Activated naive CD8-positive, alpha-beta T cell treated with anti-CD3 and anti-CD28 coated beads, Interleukin-2, amount 10 ng/mL, durations not matched to agents 7 days and 5 days (primary cell): ENCODE measurements at regions not wholly inside any gene's neighbourhood (a gene's known extent, or its start where the extent isn't known, plus 50 kb on each side); places are given as distances from the start of the nearest gene placed in this dataset.
"Not testable (repeated sequence)": the region's sequence is repeated elsewhere in the genome, so short reads cannot be mapped to it uniquely, and the experiment has no call there.

Source experiments
- ATAC-seq: fragments of 150-1000 bp; cut with Tn5 transposase; one replicate; pipeline ENCODE4 v1.10.0; 2021; ENCODE audit warnings: low read depth, moderate library complexity
- POLR2A ChIA-PET: fragments of 350-600 bp; sonication (Branson Sonifier 250); formaldehyde crosslinking; loops from one replicate; lab custom pipeline; 2021; ENCODE audit warnings: antibody characterized with exemption; lab: Charles Lee
- DNase-seq: peaks from one replicate; pipeline ENCODE4 v3.0.0; 2021
- H3K27ac Mint-ChIP-seq: one replicate; pipeline ENCODE4 v1.8.0; 2022; ENCODE audit warnings: mild to moderate bottlenecking, mixed read lengths
- H3K27me3 Mint-ChIP-seq: one replicate; pipeline ENCODE4 v1.8.0; 2022; ENCODE audit warnings: mild to moderate bottlenecking, moderate library complexity, mixed read lengths
- H3K36me3 Mint-ChIP-seq: one replicate; pipeline ENCODE4 v1.8.0; 2021; ENCODE audit warnings: mild to moderate bottlenecking, mixed read lengths
- H3K4me1 Mint-ChIP-seq: one replicate; pipeline ENCODE4 v1.8.0; 2021; ENCODE audit warnings: mixed read lengths
- H3K4me3 Mint-ChIP-seq: one replicate; pipeline ENCODE4 v1.8.0; 2022; ENCODE audit warnings: mild to moderate bottlenecking, moderate library complexity, mixed read lengths
- H3K9me3 Mint-ChIP-seq: one replicate; pipeline ENCODE4 v1.8.0; 2021; ENCODE audit warnings: mixed read lengths

GRCh38 chr5:97508864-97509263, 325.8 kb upstream of the RIOK2 start:
- Mint-ChIP-seq H3K9me3 (peaks cover 2% of the 10 kb centered on the region), H3K27ac (no peak overlapping the region), H3K36me3 (no peaks in the 10 kb centered on the region), H3K27me3 (peaks cover 6% of the 10 kb centered on the region), H3K4me3 (no peak overlapping the region), H3K4me1 (no peaks in the 10 kb centered on the region)
- ATAC-seq, result no peak
- POLR2A ChIA-PET, result no interaction called here
- DNase-seq, result no peak

GRCh38 chr5:97519565-97519964, 336.5 kb upstream of the RIOK2 start:
- H3K27ac Mint-ChIP-seq, H3K36me3 Mint-ChIP-seq, POLR2A ChIA-PET, H3K27me3 Mint-ChIP-seq, ATAC-seq, H3K4me1 Mint-ChIP-seq, H3K4me3 Mint-ChIP-seq, DNase-seq, H3K9me3 Mint-ChIP-seq: not testable (repeated sequence)

GRCh38 chr5:97523336-97523735, 340.3 kb upstream of the RIOK2 start:
- POLR2A ChIA-PET, H3K4me1 Mint-ChIP-seq, DNase-seq: not testable (repeated sequence)

GRCh38 chr5:97525780-97526179, 342.7 kb upstream of the RIOK2 start:
- DNase-seq (no peak), ATAC-seq (no peak)
- H3K4me3 Mint-ChIP-seq, result no peak overlapping the region
- H3K27ac Mint-ChIP-seq, result no peak overlapping the region
- H3K36me3 Mint-ChIP-seq, result no peaks in the 10 kb centered on the region
- no peaks in the 10 kb centered on the region for H3K4me1 Mint-ChIP-seq
- no peaks in the 10 kb centered on the region for H3K27me3 Mint-ChIP-seq
- H3K9me3 Mint-ChIP-seq, result no peaks in the 10 kb centered on the region
- POLR2A ChIA-PET, result no interaction called here

More at GRCh38 chr5:97523336-97523735, 340.3 kb upstream of the RIOK2 start:
- H3K4me3 Mint-ChIP-seq, ATAC-seq, H3K36me3 Mint-ChIP-seq, H3K27ac Mint-ChIP-seq, H3K9me3 Mint-ChIP-seq, H3K27me3 Mint-ChIP-seq: not testable (repeated sequence)

DNA sequence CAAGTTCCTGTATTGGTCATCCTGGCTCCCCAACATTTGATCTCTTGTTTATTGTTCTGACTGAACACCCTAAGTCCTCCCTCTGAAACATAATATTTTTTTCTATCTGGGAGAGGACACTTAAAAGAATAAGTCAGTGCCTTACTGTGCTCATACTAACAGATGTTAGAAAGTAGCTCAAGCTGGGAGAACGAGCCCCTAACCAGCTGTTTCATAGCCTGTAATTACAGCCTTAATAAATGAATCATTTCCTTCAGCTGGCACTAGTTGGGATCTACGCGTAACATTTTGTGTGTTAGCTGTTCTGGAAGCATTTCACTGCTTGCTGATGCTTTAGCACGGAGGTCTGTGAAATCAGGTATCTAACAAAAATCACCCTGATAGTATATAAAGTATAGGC, 345.9 kb upstream of the RIOK2 start:
- DNase-seq, result no peak
- Mint-ChIP-seq H3K36me3 (no peaks in the 10 kb centered on the region), H3K4me1 (peaks cover 4% of the 10 kb centered on the region), H3K9me3 (peaks cover 2% of the 10 kb centered on the region), H3K4me3 (no peak overlapping the region), H3K27ac (no peak overlapping the region), H3K27me3 (no peaks in the 10 kb centered on the region)
- ATAC-seq, result no peak
- POLR2A ChIA-PET, result no interaction called here

DNA sequence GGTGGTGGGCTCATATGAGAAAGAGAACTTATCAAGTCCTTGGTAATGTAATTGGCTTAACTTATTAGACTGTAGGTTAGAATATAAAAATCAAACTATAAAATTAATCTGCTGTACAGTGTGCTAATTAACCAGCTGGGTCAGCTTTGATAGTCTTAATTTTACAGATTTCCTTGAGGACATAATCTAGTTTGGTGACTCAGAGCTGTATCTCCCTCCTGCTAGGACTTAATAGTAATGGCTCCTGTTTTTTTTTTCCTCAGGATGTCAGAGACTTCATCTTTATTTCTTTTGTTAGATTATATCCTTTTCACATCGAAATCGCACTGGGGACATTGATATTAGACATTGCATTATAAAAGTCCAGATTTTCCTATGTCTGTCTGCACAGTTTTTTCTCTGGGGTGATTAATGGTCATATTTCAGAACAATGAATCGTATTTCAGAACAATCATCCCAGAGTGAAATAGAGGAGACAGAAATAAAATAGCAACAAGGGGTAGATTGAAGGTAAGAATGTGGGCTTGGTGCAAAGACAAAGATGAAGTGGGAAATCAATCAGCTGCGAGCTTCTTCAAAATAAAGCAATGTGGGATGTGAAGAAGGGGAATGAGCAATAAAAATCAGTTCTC, 346.4 kb upstream of the RIOK2 start:
- Mint-ChIP-seq H3K27ac (no peak overlapping the region), H3K4me3 (no peak overlapping the region), H3K27me3 (no peaks in the 10 kb centered on the region), H3K36me3 (no peaks in the 10 kb centered on the region), H3K9me3 (peaks cover 2% of the 10 kb centered on the region), H3K4me1 (peaks cover 4% of the 10 kb centered on the region)
- DNase-seq (no peak), ATAC-seq (no peak)
- POLR2A ChIA-PET, result no interaction called here

- Mint-ChIP-seq H3K4me1 (peaks cover 4% of the 10 kb centered on the region), H3K4me3 (no peak overlapping the region), H3K27me3 (peaks cover 1% of the 10 kb centered on the region), H3K27ac (no peak overlapping the region), H3K36me3 (no peaks in the 10 kb centered on the region), H3K9me3 (peaks cover 2% of the 10 kb centered on the region)
- DNase-seq (no peak), ATAC-seq (peak; percentile 45)
- POLR2A ChIA-PET, result no interaction called here
Measured at GRCh38 chr5:97531549-97531948, 348.5 kb upstream of the RIOK2 start.

- Mint-ChIP-seq H3K4me3 (no peak overlapping the region), H3K9me3 (peaks cover 2% of the 10 kb centered on the region), H3K36me3 (no peaks in the 10 kb centered on the region), H3K4me1 (peaks cover 4% of the 10 kb centered on the region), H3K27ac (no peak overlapping the region), H3K27me3 (peaks cover 1% of the 10 kb centered on the region)
- POLR2A ChIA-PET, result no interaction called here
- no peak for DNase-seq
- ATAC-seq, result peak; percentile 39
Measured at GRCh38 chr5:97534166-97534565, 351.1 kb upstream of the RIOK2 start.

DNA sequence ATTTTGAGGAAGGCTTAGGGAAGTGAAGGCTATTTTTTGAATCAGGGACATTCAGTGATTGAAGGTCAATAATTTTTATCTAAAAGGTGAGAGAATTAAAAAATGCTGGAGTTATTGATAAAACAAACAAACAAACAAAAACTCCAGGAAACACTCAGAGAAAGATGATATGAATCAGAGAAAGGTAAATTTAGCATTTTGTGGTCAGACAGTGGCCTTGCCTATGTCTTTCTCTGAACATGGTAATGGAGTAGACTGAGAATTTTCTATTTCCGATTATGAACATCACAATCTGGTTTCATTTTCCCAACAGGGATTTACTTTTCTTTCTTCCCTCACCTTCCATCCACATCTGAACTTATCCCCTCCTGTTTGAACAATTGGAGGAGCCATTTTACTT, 353.6 kb upstream of the RIOK2 start:
- POLR2A ChIA-PET, result no interaction called here
- Mint-ChIP-seq H3K36me3 (no peaks in the 10 kb centered on the region), H3K9me3 (no peaks in the 10 kb centered on the region), H3K27ac (no peak overlapping the region), H3K27me3 (peaks cover 1% of the 10 kb centered on the region), H3K4me1 (peaks cover 2% of the 10 kb centered on the region), H3K4me3 (no peak overlapping the region)
- no peak for DNase-seq
- no peak for ATAC-seq

GRCh38 chr5:97538912-97539311, 355.9 kb upstream of the RIOK2 start:
- no peak overlapping the region for H3K4me3 Mint-ChIP-seq
- no peaks in the 10 kb centered on the region for H3K36me3 Mint-ChIP-seq
- no peak overlapping the region for H3K27ac Mint-ChIP-seq
- POLR2A ChIA-PET, result no interaction called here
- H3K27me3 Mint-ChIP-seq, result peaks cover 1% of the 10 kb centered on the region
- no peak for ATAC-seq
- no peaks in the 10 kb centered on the region for H3K4me1 Mint-ChIP-seq
- no peak for DNase-seq
- no peaks in the 10 kb centered on the region for H3K9me3 Mint-ChIP-seq

- no peaks in the 10 kb centered on the region for H3K4me1 Mint-ChIP-seq
- ATAC-seq (no peak), DNase-seq (no peak)
- H3K27me3 Mint-ChIP-seq, result no peaks in the 10 kb centered on the region
- no peak overlapping the region for H3K27ac Mint-ChIP-seq
- no peak overlapping the region for H3K4me3 Mint-ChIP-seq
- POLR2A ChIA-PET, result no interaction called here
- peaks cover 1% of the 10 kb centered on the region for H3K36me3 Mint-ChIP-seq
- peaks cover 1% of the 10 kb centered on the region for H3K9me3 Mint-ChIP-seq
Measured at GRCh38 chr5:97541864-97542263, 358.8 kb upstream of the RIOK2 start.

DNA sequence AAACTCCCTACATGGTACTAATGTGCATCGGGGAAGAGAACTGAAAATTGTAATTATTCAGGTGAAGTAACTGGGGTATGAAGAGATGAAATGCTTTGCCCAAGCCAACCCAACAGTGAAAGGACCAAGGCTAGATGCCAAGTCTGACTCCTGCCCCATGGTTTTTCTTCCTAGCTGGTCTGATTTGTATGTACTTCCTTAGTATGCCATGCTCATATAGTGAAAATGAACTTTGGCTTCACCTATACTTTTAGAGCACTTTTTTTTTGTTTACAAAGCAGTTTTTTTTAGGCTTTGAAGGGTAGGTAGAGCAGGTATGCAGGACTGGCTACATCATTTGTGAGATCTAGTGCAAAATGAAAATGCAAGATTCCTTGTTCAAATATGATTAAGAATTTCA, 359.4 kb upstream of the RIOK2 start:
- H3K4me1 Mint-ChIP-seq, result peaks cover 2% of the 10 kb centered on the region
- H3K36me3 Mint-ChIP-seq, result peaks cover 4% of the 10 kb centered on the region
- peaks cover 4% of the 10 kb centered on the region for H3K9me3 Mint-ChIP-seq
- no peaks in the 10 kb centered on the region for H3K27me3 Mint-ChIP-seq
- POLR2A ChIA-PET, result no interaction called here
- no peak overlapping the region for H3K4me3 Mint-ChIP-seq
- no peak for ATAC-seq
- H3K27ac Mint-ChIP-seq, result no peak overlapping the region
- no peak for DNase-seq

GRCh38 chr5:97543166-97543565, 360.1 kb upstream of the RIOK2 start:
- POLR2A ChIA-PET, result no interaction called here
- Mint-ChIP-seq H3K9me3 (peaks cover 7% of the 10 kb centered on the region), H3K4me3 (no peak overlapping the region), H3K36me3 (peaks cover 6% of the 10 kb centered on the region), H3K27ac (no peak overlapping the region), H3K4me1 (peaks cover 6% of the 10 kb centered on the region), H3K27me3 (no peaks in the 10 kb centered on the region)
- DNase-seq, result no peak
- ATAC-seq, result no peak

DNA sequence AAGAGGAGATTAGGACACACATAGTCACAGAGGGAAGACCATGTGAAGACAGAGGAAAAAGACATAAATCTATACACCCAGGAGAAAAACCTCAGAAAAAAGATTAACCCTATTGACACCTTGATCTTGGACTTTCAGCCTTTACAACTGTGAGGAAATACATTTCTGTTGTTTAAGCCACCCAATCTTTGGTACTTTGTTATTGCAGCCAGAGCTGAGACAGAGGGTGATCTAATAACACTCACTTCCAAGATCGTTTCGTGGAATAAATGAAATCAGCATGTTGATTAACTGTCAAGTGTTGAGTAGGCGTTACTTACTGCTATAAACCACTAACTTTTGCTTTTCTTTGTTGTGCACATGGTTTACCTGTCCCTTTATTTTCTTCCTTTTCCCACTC, 361.2 kb upstream of the RIOK2 start:
- DNase-seq (no peak), ATAC-seq (no peak)
- H3K4me1 Mint-ChIP-seq, result peaks cover 11% of the 10 kb centered on the region
- POLR2A ChIA-PET, result no interaction called here
- H3K27me3 Mint-ChIP-seq, result no peaks in the 10 kb centered on the region
- H3K4me3 Mint-ChIP-seq, result no peak overlapping the region
- H3K27ac Mint-ChIP-seq, result no peak overlapping the region
- peaks cover 6% of the 10 kb centered on the region for H3K36me3 Mint-ChIP-seq
- H3K9me3 Mint-ChIP-seq, result peaks cover 7% of the 10 kb centered on the region

DNA sequence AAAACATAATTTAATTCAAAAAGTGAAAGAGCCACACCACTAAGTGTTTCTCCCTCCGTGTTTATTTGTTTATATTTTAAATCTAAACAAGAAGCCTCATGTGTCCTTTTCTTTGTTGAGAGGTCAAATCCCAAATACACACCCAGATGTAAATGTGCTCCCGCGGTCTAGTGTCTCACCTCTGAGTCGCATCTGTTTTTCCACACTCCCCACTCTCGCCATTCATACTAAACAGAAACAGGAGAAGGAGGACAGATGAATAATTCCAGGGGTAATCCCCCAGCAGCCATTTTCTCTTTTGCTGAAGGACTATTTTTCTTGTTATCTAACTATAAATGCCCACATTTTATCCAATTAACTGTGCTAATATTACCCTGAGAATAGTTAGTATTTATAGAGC, 361.6 kb upstream of the RIOK2 start:
- H3K9me3 Mint-ChIP-seq, result peaks cover 7% of the 10 kb centered on the region
- POLR2A ChIA-PET, result no interaction called here
- H3K27ac Mint-ChIP-seq, result no peak overlapping the region
- peaks cover 11% of the 10 kb centered on the region for H3K4me1 Mint-ChIP-seq
- H3K36me3 Mint-ChIP-seq, result peaks cover 6% of the 10 kb centered on the region
- H3K4me3 Mint-ChIP-seq, result no peak overlapping the region
- DNase-seq, result no peak
- no peaks in the 10 kb centered on the region for H3K27me3 Mint-ChIP-seq
- ATAC-seq, result no peak
